ENCODE measurements at regions not wholly inside any gene's neighbourhood (a gene's known extent, or its start where the extent isn't known, plus 50 kb on each side); places are given as distances from the start of the nearest gene placed in this dataset.

DNA sequence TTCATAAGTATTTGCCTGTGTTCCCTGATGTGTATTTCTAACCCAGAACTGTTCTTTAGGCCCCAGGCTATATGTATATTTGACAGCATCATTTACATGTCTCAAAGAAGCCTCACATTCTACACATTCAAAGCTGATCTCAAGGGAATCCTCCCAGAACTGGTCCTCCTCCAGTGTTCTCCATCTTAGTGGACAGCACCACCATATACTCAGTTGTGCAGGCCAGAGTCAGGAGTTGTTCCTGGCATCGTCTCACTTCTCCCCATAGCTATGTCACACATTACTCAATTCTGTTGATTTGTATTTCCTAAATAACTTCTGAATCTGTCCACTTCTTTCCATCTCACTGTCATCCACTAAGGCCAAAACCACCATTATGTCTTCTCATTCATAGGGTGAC is 82.8 kb upstream of the TRPC3 start:
- no peak for DNase-seq (ENCODE audit: low spot score)

DNA sequence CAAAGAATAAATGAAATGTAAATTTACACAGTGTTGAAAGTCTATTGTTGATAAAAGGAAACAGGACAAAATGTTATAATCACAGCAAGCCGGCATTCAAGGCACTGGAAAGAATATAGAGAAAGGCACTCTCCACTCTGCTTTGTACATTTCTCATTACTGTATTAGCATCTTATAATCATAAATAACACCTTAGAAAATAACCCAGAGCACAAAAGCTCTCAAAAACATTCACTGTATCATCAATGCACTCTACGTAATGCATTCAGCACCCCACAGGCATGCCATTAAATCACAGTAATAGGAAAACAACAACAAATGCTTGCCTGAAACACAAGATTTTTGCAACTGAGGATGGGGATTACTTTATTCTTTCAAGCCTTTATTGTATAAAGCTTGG is 75.3 kb upstream of the TRPC3 start:
- no peak for DNase-seq (ENCODE audit: low spot score)

DNA sequence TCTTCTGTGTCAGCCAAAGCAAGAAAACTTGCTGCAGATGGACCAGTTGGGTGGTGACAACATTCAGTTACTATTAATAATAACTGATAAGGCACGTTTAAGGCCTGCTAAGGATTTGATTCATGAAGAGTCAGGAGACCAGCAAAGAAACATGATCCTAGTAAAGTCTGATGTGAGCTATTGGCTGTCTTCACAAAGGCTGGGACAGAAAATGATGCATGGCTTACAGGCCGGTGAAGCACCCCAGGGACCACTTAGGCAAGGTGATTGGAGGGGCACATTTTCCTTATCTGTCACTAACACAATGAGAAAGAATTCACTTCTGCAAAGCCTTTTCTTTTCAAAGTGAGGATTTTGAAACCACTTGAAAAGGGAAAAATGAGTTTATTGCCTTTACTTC is 65.4 kb upstream of the TRPC3 start:
- no peak for DNase-seq (ENCODE audit: low spot score)

DNA sequence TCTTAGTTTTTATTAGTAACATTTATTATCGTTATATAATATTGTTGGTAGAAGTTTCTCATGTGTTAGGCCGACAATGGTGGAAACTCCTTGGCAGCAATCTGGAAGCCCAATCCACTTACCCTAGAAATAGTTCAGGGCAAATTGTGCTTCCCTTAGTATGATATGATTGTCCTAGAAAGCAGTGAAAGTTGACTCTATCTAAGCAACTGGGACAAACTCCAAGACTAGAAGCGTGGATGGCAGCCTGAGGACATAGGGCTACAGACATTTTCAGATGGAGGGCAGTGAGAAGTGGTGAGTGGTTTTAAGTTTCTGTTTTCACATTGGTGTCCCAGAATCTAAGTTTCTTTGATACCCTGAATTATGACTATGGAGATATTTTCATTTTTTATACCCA is 63.3 kb upstream of the TRPC3 start:
- DNase-seq (ENCODE audit: low spot score): no peak

DNA sequence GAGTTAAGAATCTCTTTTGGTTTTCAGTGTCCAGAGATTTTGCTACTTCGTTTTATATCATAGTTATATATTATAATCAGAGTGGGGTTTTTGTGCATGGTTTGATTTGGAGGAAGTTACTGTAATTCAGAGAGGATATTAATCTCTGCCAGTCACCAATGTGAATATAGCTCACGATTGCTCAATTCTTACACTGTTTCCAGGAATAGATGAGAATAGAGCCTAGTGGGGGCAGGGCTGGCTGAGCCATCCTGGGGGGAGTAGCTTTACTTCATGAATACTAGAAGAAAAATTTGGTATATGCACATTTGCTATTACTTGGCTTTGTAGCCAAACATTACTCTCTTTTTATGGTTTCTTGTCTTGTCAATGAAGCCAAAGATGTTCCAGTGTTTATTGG is 60.9 kb upstream of the TRPC3 start:
- no peak for DNase-seq (ENCODE audit: low spot score)

DNA sequence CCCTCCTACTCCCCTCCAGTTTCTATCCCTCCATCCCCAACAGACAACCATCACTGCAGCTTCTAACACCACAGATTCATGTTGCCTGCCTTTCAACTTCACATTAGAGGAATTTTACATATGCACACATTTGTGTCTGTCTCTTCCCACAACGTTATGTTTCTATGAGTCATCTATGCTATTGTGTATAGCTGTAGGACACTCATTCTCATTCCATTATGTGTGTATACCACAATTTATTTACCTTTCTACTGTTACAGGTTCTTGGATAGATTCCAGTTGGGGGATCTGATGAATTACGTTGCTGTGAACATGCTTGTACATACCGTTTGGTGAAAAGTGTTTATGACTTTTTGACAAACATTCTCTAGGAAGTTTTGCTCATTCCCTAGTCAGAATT is 58.8 kb upstream of the TRPC3 start:
- no peak for DNase-seq (ENCODE audit: low spot score)

DNA sequence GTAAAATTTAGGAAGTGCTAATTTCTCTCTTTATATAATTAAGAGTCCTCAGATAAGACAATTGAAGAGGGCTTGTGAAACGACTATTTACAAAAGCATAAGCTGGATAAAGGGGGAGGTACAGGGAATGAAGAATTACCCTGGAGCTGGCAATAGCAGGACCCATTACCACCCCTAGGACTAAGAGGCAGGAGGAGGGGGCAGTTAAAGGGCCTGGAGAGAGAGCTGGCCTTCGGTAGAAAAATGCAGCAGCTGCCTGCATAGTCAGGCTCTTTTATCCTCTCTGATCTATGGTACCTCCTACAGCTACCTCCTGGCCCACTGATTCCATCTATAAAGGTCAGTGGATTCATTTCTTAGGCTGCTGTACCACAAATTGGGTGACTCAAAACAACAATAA is 57.7 kb upstream of the TRPC3 start:
- no peak for DNase-seq (ENCODE audit: low spot score)

DNA sequence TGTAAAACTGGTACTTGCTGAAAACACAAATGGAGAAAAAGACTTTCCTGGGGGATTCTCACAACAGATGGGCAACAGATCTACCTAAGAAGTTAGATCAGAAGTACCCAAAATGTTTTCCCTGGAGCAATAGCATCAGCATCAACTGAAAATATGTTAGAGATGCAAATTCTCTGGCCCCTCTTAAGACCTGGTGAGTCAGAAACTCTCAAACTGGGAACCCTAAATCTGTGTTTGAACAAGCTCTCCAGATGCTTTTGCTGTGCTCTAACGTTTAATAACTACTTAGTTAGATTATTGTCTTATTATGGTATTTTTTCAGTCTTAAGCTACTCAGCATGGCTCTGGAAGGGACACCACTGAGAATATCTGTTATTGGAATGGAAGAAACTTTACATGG is 55.2 kb upstream of the TRPC3 start:
- DNase-seq (ENCODE audit: low spot score): no peak

DNA sequence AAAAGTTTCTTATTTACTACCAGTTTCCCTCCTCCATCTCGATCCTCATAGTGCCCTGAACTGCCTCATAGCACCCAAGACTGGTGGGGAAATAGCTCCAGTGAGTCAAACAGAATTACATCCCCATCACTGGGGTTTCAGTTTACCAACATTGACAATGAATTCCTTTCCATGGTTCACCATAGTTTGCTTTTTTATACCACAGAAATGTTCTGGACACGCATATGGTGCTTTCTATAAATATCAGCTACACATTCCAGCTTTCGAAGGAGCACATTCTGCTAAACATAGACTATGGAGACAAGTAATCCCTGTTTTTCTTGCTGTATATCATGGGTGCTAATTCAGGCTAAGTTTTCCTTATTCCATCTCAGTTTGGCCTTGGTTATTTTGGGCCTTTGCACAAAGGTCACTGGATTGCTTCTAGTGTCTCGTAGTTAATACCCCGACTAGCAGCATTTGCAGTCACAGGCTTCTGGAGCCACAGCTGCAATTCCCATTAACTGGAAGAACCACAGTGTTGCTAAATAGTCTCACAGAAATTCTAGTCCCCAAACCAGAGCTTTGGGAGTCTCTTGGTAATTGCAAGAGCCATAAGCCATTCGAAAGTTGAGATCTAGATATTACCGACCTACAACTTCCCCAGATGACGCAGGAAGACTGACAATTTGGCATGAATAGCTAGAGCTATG is 53.4 kb upstream of the TRPC3 start:
- no peak for DNase-seq (ENCODE audit: low spot score)

DNA sequence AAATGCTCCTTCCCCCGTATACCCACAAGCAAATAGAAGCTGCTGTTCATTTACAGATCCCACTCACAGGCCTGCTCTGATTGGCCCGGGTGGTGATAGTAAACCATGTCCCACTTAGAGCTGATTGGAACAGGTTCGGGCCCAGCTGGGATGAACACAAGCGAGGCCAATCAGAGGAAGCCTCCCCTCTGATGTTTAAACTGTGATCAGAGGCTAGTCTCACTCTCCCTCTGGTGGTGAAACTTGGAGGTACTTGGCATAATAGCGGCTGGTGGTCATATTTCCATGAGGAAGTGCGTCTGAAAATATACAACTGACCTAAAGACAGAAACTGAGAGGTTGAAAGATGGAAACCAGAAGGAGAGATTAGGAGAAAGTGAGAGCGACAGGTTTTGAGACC is 51.5 kb upstream of the TRPC3 start:
- DNase-seq (ENCODE audit: low spot score): peak; percentile 44

All from CD4-positive, alpha-beta T cell treated with Interleukin-2 at 100 ng/mL for 4 hours (primary cell).